GM23338 (cell line): ENCODE measurements at regions not wholly inside any gene's neighbourhood (a gene's known extent, or its start where the extent isn't known, plus 50 kb on each side); places are given as distances from the start of the nearest gene placed in this dataset.

ENCODE experiments used
- CREB1 ChIP-seq: fragments of 250-450 bp; sonication (Bioruptor Pico); IDR thresholded peaks from 2 replicates; pipeline ENCODE4 v1.5.0; 2020; ENCODE audit warnings: low read depth, mild to moderate bottlenecking, moderate library complexity
- CTCF ChIP-seq, 2 experiments: fragments of 200-600 bp in 1 of 2; sonication (generic) in 1 of 2; conservative IDR thresholded peaks; 2 replicates each; pipeline versions ENCODE4 v1.5.1 to v1.6.1; 2016 to 2017; ENCODE audit warnings: antibody characterized with exemption in 2 of 2, low read depth in 2 of 2, mild to moderate bottlenecking in 2 of 2, moderate library complexity in 1 of 2
- ETS1 ChIP-seq: IDR thresholded peaks from 2 replicates; pipeline ENCODE4 v1.6.1; 2016; ENCODE audit warnings: antibody characterized with exemption
- EZH2 ChIP-seq: fragments of 200-600 bp; sonication (generic); IDR thresholded peaks from one replicate; pipeline ENCODE4 v1.8.0; 2017; ENCODE audit warnings: antibody characterized with exemption, mild to moderate bottlenecking, low read depth; ENCODE audit not compliant: unreplicated experiment
- EZH2phosphoT487 ChIP-seq: fragments of 200-600 bp; sonication (generic); IDR thresholded peaks from one replicate; pipeline ENCODE4 v1.8.1; 2018; ENCODE audit warnings: antibody characterized with exemption; ENCODE audit not compliant: unreplicated experiment
- POLR2AphosphoS5 ChIP-seq: IDR thresholded peaks from 2 replicates; pipeline ENCODE4 v1.6.1; 2016; ENCODE audit warnings: antibody characterized with exemption, low read depth
- REST ChIP-seq: IDR thresholded peaks from one replicate; pipeline ENCODE4 v1.6.1; 2018; ENCODE audit warnings: antibody characterized with exemption; ENCODE audit not compliant: unreplicated experiment
- STAT1 ChIP-seq: IDR thresholded peaks from one replicate; pipeline ENCODE4 v1.6.1; 2016; ENCODE audit warnings: antibody characterized with exemption; ENCODE audit not compliant: unreplicated experiment
- ZNF114 ChIP-seq: fragments of 250-450 bp; sonication (Bioruptor Pico); IDR thresholded peaks from 2 replicates; pipeline ENCODE4 v1.5.0; 2020; ENCODE audit warnings: mild to moderate bottlenecking, moderate library complexity
- ZNF331 ChIP-seq: fragments of 250-450 bp; sonication (Bioruptor Pico); IDR thresholded peaks from 2 replicates; pipeline ENCODE4 v1.5.0; 2020; ENCODE audit warnings: low read depth, mild to moderate bottlenecking, moderate library complexity
- ZNF462 ChIP-seq: fragments of 250-450 bp; sonication (Bioruptor Pico); IDR thresholded peaks from 2 replicates; pipeline ENCODE4 v1.5.0; 2020; ENCODE audit warnings: mild to moderate bottlenecking, moderate library complexity

- TF ChIP-seq ZNF462 (CRISPR knock-in tag) (no peak), EZH2 (no peak), CTCF (conservative IDR thresholded peaks at IDR 0.05; ENCODE audit: low read depth in 2 of 2) (no peak), STAT1 (no peak), EZH2phosphoT487 (no peak), REST (no peak), ZNF114 (no peak), CREB1 (no peak), POLR2AphosphoS5 (no peak), ZNF331 (CRISPR knock-in tag) (no peak), ETS1 (no peak)
Observed at GRCh38 chr2:16371751-16372150, 293.9 kb downstream of the CYRIA start (continued).
